ENCODE measurements at regions not wholly inside any gene's neighbourhood (a gene's known extent, or its start where the extent isn't known, plus 50 kb on each side); places are given as distances from the start of the nearest gene placed in this dataset.

- DNase-seq, result no peak
Observed at GRCh38 chr4:25531272-25531671, 124.4 kb upstream of the SLC34A2 start.

- DNase-seq, result peak in 1 of 5 experiments; percentile 38
Observed at GRCh38 chr4:25532591-25532990, 123.1 kb upstream of the SLC34A2 start.

- DNase-seq, result no peak
Observed at GRCh38 chr4:25533256-25533655, 122.4 kb upstream of the SLC34A2 start.

- DNase-seq, result no peak
Observed at GRCh38 chr4:25535278-25535677, 120.4 kb upstream of the SLC34A2 start.

GRCh38 chr4:25535701-25536473 lies 119.8 kb upstream of the SLC34A2 start:
- DNase-seq, result no peak

GRCh38 chr4:25536564-25537320 lies 118.9 kb upstream of the SLC34A2 start:
- no peak for DNase-seq

GRCh38 chr4:25538430-25538829 lies 117.2 kb upstream of the SLC34A2 start:
- no peak for DNase-seq

GRCh38 chr4:25539241-25539640 lies 116.4 kb upstream of the SLC34A2 start:
- no peak for DNase-seq

- DNase-seq, result no peak
Observed at GRCh38 chr4:25540734-25541133, 114.9 kb upstream of the SLC34A2 start.

GRCh38 chr4:25547343-25547742 lies 108.3 kb upstream of the SLC34A2 start:
- DNase-seq, result no peak

- DNase-seq, result no peak
Observed at GRCh38 chr4:25549413-25549812, 106.2 kb upstream of the SLC34A2 start.

- no peak for DNase-seq
Observed at GRCh38 chr4:25550376-25551030, 105.1 kb upstream of the SLC34A2 start.

GRCh38 chr4:25551605-25552004 lies 104.0 kb upstream of the SLC34A2 start:
- no peak for DNase-seq

- no peak for DNase-seq
Observed at GRCh38 chr4:25552580-25553271, 102.9 kb upstream of the SLC34A2 start.

- no peak for DNase-seq
Observed at GRCh38 chr4:25559508-25559907, 96.1 kb upstream of the SLC34A2 start.

GRCh38 chr4:25560605-25561004 lies 95.0 kb upstream of the SLC34A2 start:
- no peak for DNase-seq

- DNase-seq, result no peak
Observed at GRCh38 chr4:25563071-25563564, 92.5 kb upstream of the SLC34A2 start.

GRCh38 chr4:25564836-25565235 lies 90.8 kb upstream of the SLC34A2 start:
- DNase-seq, result no peak

GRCh38 chr4:25567253-25567652 lies 88.4 kb upstream of the SLC34A2 start:
- no peak for DNase-seq

GRCh38 chr4:25569716-25570115 lies 85.9 kb upstream of the SLC34A2 start:
- DNase-seq, result no peak

- no peak for DNase-seq
Observed at GRCh38 chr4:25575611-25576010, 80.0 kb upstream of the SLC34A2 start.

- DNase-seq, result no peak
Observed at GRCh38 chr4:25578432-25578831, 77.2 kb upstream of the SLC34A2 start.

Measured in T-helper 2 cell (primary cell).